K562 (cell line): ENCODE measurements at regions not wholly inside any gene's neighbourhood (a gene's known extent, or its start where the extent isn't known, plus 50 kb on each side); places are given as distances from the start of the nearest gene placed in this dataset.

ENCODE experiments used
- ATAC-seq: fragments of 200-7000 bp; cut with Tn5 transposase; 3 replicates; pipeline ENCODE4 v1.9.1; 2020; ENCODE audit warnings: moderate library complexity
- BruUV-seq: library from RNA; stranded (reverse); fragments of 400-500 nt; replicated peaks from 2 replicates; lab custom pipeline; 2021; lab: Mats Ljungman, UMichigan
- CTCF ChIA-PET: fragments of 300-600 bp; formaldehyde crosslinking; extraction: SDS; loops from one replicate; lab custom pipeline; 2021; ENCODE audit warnings: low intra/inter-chr PET ratio; lab: Yijun Ruan, JAX
- POLR2A ChIA-PET: fragments of 300-600, 350-650 bp; sonication (Branson Sonifier 250); formaldehyde crosslinking; extraction: SDS; loops from one replicate; lab custom pipeline; 2021; ENCODE audit warnings: antibody characterized with exemption, inconsistent platforms; lab: Yijun Ruan, JAX
- DNase-seq, 4 experiments: peaks; one replicate each; pipeline versions ENCODE4 v3.0.0 to v3.0.0-alpha.2; 2011 to 2018; ENCODE audit warnings: low spot score in 3 of 4, mixed read lengths in 3 of 4; ENCODE audit errors: extremely low read depth in 1 of 4
- FAIRE-seq: peaks from 2 replicates; lab custom pipeline; 2011; peaks lifted over from hg19 to GRCh38; lab: Jason Lieb, UNC
- H2AFZ ChIP-seq: 2 replicates; pipeline ENCODE4 v1.6.0; 2011; ENCODE audit warnings: low read depth, low read length, control low read depth, inconsistent platforms
- H3K27ac ChIP-seq: fragments of 200-600 bp; 3 replicates; pipeline ENCODE4 v1.8.0; 2011; ENCODE audit warnings: low read depth, mild to moderate bottlenecking, control low read depth, inconsistent platforms, low read length, moderate library complexity, mixed read lengths; ENCODE audit errors: extremely low read depth
- H3K27me3 ChIP-seq, 2 experiments: fragments of 300-600 bp in 1 of 2; 2 replicates in 1 of 2; 3 replicates in 1 of 2; pipeline versions ENCODE4 v1.6.0 to v1.8.0; 2011; ENCODE audit warnings: inconsistent platforms in 2 of 2, low read length in 2 of 2, mild to moderate bottlenecking in 1 of 2, mixed read lengths in 1 of 2, moderate library complexity in 1 of 2; ENCODE audit not compliant: control insufficient read depth in 2 of 2, insufficient read depth in 2 of 2
- H3K36me3 ChIP-seq: fragments of 300-600 bp; 3 replicates; pipeline ENCODE4 v1.8.0; 2011; ENCODE audit warnings: mild to moderate bottlenecking, low read length, inconsistent platforms; ENCODE audit not compliant: control insufficient read depth, insufficient read depth
- H3K4me1 ChIP-seq, 2 experiments: fragments of 200-600 bp in 1 of 2; replicated peaks in 1 of 2; 2 replicates in 1 of 2; 3 replicates in 1 of 2; pipeline versions ENCODE4 v1.5.1 to v1.8.0; 2011; ENCODE audit warnings: inconsistent platforms in 2 of 2, low read length in 2 of 2, mild to moderate bottlenecking in 1 of 2, mixed read lengths in 1 of 2, moderate library complexity in 1 of 2; ENCODE audit not compliant: control insufficient read depth in 2 of 2, insufficient read depth in 2 of 2
- H3K4me2 ChIP-seq: 2 replicates; pipeline ENCODE4 v1.6.1; 2011; ENCODE audit warnings: low read length, control low read depth, inconsistent platforms, mixed read lengths; ENCODE audit not compliant: insufficient read depth
- H3K4me3 ChIP-seq: fragments of 200-600 bp; sonication (generic), shearing (Covaris generic); 2 replicates; pipeline ENCODE4 v1.5.1; 2016; ENCODE audit warnings: control low read depth, inconsistent platforms
- H3K79me2 ChIP-seq: fragments of 200-600 bp; 3 replicates; pipeline ENCODE4 v1.8.0; 2011; ENCODE audit warnings: low read length, inconsistent platforms; ENCODE audit not compliant: control insufficient read depth, insufficient read depth
- H3K9ac ChIP-seq, 2 experiments: 2 replicates each; pipeline versions ENCODE4 v1.6.0 to v1.6.1; 2011; ENCODE audit warnings: low read depth in 2 of 2, low read length in 2 of 2, control low read depth in 1 of 2, inconsistent platforms in 1 of 2, mild to moderate bottlenecking in 1 of 2, mixed read lengths in 1 of 2; ENCODE audit not compliant: insufficient read depth in 1 of 2
- H3K9me1 ChIP-seq: one replicate; pipeline ENCODE4 v1.6.0; 2011; ENCODE audit warnings: inconsistent platforms, mild to moderate bottlenecking, low read length, moderate library complexity; ENCODE audit not compliant: control insufficient read depth, insufficient read depth
- H3K9me3 ChIP-seq: replicated peaks from 2 replicates; pipeline ENCODE4 v1.5.1; 2011; ENCODE audit warnings: low read depth, low read length, inconsistent platforms; ENCODE audit not compliant: control insufficient read depth, insufficient read depth
- H4K20me1 ChIP-seq: replicated peaks from 2 replicates; pipeline ENCODE4 v1.6.1; 2011; ENCODE audit warnings: low read length, inconsistent platforms, mixed read lengths; ENCODE audit not compliant: control insufficient read depth, insufficient read depth
- ESRRB ChIP-seq: fragments of 250-450 bp; sonication (Bioruptor Pico); IDR thresholded peaks from 2 replicates; pipeline ENCODE4 v1.5.0; 2020; ENCODE audit warnings: mild to moderate bottlenecking, moderate library complexity, borderline replicate concordance
- KAT2B ChIP-seq: IDR thresholded peaks from one replicate; pipeline ENCODE4 v1.6.1; 2012; ENCODE audit warnings: low read depth, mild to moderate bottlenecking, control low read depth, inconsistent platforms, low read length, moderate library complexity
- KHSRP ChIP-seq: fragments of 450-650 bp; IDR thresholded peaks from 2 replicates; pipeline ENCODE4 v1.6.1; 2017
- LCOR ChIP-seq: sonication (generic); formaldehyde crosslinking; IDR thresholded peaks from 2 replicates; pipeline ENCODE4 v1.8.0; 2022; ENCODE audit warnings: mild to moderate bottlenecking, missing genetic modification reagents
- MEF2D ChIP-seq: conservative IDR thresholded peaks from 2 replicates; pipeline ENCODE4 v1.6.1; 2016; ENCODE audit warnings: low read depth, missing genetic modification characterization, missing compliant biosample characterization
- NBN ChIP-seq: fragments of 450-650 bp; IDR thresholded peaks from 2 replicates; pipeline ENCODE4 v1.6.1; 2016; ENCODE audit warnings: low read depth, mild to moderate bottlenecking
- PHB ChIP-seq: fragments of 250-450 bp; sonication (Bioruptor Pico); IDR thresholded peaks from 2 replicates; pipeline ENCODE4 v1.5.0; 2021
- RAD51 ChIP-seq: fragments of 450-650 bp; IDR thresholded peaks from 2 replicates; pipeline ENCODE4 v1.7.1; 2016; ENCODE audit warnings: low read depth, mild to moderate bottlenecking, borderline replicate concordance
- SAP30 ChIP-seq: fragments of 200-600 bp; sonication (generic); IDR thresholded peaks from 2 replicates; pipeline ENCODE4 v1.6.1; 2012; ENCODE audit warnings: borderline replicate concordance, low read depth, mild to moderate bottlenecking, moderate library complexity, low read length, control low read depth, inconsistent platforms; ENCODE audit not compliant: insufficient read depth, poor library complexity, severe bottlenecking
- SMAD2 ChIP-seq: fragments of 150-350 bp; IDR thresholded peaks from 2 replicates; pipeline ENCODE4 v1.6.1; 2014; ENCODE audit warnings: low read depth, mild to moderate bottlenecking, low read length
- SRSF7 ChIP-seq: fragments of 200-400 bp; formaldehyde crosslinking; optimal IDR thresholded peaks from 2 replicates; pipeline ENCODE3; 2017; ENCODE audit warnings: mild to moderate bottlenecking, low read depth, low read length
- ZBTB1 ChIP-seq: sonication (generic); formaldehyde crosslinking; IDR thresholded peaks from 2 replicates; pipeline ENCODE4 v1.8.1; 2023; ENCODE audit warnings: missing genetic modification reagents, low read depth, mild to moderate bottlenecking, borderline replicate concordance
- ZNF197 ChIP-seq: fragments of 200-800 bp; sonication (Bioruptor generic); IDR thresholded peaks from 2 replicates; pipeline ENCODE4 v1.6.1; 2016; ENCODE audit warnings: low read depth, missing genetic modification characterization, missing compliant biosample characterization
- ZNF239 ChIP-seq: fragments of 250-450 bp; sonication (Bioruptor Pico); IDR thresholded peaks from 2 replicates; pipeline ENCODE4 v1.4.0; 2020; ENCODE audit warnings: mild to moderate bottlenecking
- ZNF696 ChIP-seq: fragments of 250-450 bp; sonication (Bioruptor Pico); conservative IDR thresholded peaks from 2 replicates; pipeline ENCODE4 v1.4.0; 2020; ENCODE audit warnings: mild to moderate bottlenecking, moderate library complexity
- in situ Hi-C: fragments of 300-500 bp; cut with MboI; formaldehyde crosslinking; loops from 4 replicates; pipeline ENCODE4 v1.15.0; 2018; ENCODE audit warnings: inconsistent platforms, mixed read lengths
- intact Hi-C: fragments of 100-400 bp; cut with micrococcal nuclease; formaldehyde crosslinking; loops from 2 replicates; pipeline ENCODE4 v1.14.2; 2022
- TF ChIP-seq, protein P1 (sequence below): fragments of 250-450 bp; sonication (Bioruptor Pico); IDR thresholded peaks from 2 replicates; pipeline ENCODE4 v1.8.0; 2022; ENCODE audit warnings: inconsistent platforms
- TF ChIP-seq, protein P2 (sequence below): fragments of 450-650 bp; IDR thresholded peaks from one replicate; pipeline ENCODE4 v1.6.1; 2018; ENCODE audit warnings: mild to moderate bottlenecking, moderate library complexity; ENCODE audit not compliant: partially characterized antibody
- TF ChIP-seq, protein P3 (sequence below): sonication (generic); formaldehyde crosslinking; IDR thresholded peaks from 2 replicates; pipeline ENCODE4 v1.8.0; 2022; ENCODE audit warnings: mild to moderate bottlenecking, missing genetic modification reagents
- TF ChIP-seq, protein P4 (sequence below): IDR thresholded peaks from 2 replicates; pipeline ENCODE4 v1.6.1; 2011; ENCODE audit not compliant: insufficient read length; ENCODE audit errors: extremely low read depth

DNA sequence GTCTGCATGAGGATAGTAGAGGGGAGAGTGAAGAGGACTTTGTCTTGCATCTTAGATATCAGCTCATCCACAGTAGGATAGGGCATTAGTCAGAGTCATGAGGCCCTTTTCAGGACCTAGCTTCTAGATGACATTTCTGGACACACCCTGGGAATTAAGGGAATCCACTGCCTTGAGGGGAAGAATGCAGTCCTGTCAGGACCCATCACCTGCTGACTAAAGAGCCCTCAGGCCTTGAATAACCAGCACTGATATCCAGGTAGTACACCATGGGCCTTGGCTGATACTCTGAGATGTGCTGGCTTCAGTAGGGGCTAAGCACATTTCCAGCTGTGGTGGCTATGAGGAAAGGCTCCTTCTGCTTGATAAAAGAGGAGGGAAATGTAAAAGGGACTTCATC lies 134.4 kb downstream of the EDA2R start:
- ChIA-PET POLR2A (no interaction called here), CTCF (no interaction called here)
- DNase-seq (no peak), ATAC-seq (no peak), FAIRE-seq (no peak)
- in situ Hi-C loops: no loop called here
- no peak overlapping the region for H3K27ac ChIP-seq
- no TSS peak for BruUV-seq
- no peaks in the 10 kb centered on the region for H4K20me1 ChIP-seq
- intact Hi-C loops: no loop called here
- H3K4me2 ChIP-seq: no peak overlapping the region
- H3K9me3 ChIP-seq: no peaks in the 10 kb centered on the region
- no peaks in the 10 kb centered on the region for H3K36me3 ChIP-seq
- no peak overlapping the region for H2AFZ ChIP-seq
- TF ChIP-seq, protein P1, sequence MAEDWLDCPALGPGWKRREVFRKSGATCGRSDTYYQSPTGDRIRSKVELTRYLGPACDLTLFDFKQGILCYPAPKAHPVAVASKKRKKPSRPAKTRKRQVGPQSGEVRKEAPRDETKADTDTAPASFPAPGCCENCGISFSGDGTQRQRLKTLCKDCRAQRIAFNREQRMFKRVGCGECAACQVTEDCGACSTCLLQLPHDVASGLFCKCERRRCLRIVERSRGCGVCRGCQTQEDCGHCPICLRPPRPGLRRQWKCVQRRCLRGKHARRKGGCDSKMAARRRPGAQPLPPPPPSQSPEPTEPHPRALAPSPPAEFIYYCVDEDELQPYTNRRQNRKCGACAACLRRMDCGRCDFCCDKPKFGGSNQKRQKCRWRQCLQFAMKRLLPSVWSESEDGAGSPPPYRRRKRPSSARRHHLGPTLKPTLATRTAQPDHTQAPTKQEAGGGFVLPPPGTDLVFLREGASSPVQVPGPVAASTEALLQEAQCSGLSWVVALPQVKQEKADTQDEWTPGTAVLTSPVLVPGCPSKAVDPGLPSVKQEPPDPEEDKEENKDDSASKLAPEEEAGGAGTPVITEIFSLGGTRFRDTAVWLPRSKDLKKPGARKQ (CRISPR knock-in tag): no peak
- TF ChIP-seq, protein P2, sequence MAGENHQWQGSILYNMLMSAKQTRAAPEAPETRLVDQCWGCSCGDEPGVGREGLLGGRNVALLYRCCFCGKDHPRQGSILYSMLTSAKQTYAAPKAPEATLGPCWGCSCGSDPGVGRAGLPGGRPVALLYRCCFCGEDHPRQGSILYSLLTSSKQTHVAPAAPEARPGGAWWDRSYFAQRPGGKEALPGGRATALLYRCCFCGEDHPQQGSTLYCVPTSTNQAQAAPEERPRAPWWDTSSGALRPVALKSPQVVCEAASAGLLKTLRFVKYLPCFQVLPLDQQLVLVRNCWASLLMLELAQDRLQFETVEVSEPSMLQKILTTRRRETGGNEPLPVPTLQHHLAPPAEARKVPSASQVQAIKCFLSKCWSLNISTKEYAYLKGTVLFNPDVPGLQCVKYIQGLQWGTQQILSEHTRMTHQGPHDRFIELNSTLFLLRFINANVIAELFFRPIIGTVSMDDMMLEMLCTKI: no peak
- TF ChIP-seq ZNF239 (CRISPR knock-in tag): no peak
- no peak for TF ChIP-seq SMAD2
- TF ChIP-seq ESRRB (CRISPR knock-in tag): no peak
- TF ChIP-seq RAD51: no peak
- TF ChIP-seq NBN: no peak
- no peak for TF ChIP-seq ZNF197 (CRISPR knock-in tag)
- TF ChIP-seq, protein P3, sequence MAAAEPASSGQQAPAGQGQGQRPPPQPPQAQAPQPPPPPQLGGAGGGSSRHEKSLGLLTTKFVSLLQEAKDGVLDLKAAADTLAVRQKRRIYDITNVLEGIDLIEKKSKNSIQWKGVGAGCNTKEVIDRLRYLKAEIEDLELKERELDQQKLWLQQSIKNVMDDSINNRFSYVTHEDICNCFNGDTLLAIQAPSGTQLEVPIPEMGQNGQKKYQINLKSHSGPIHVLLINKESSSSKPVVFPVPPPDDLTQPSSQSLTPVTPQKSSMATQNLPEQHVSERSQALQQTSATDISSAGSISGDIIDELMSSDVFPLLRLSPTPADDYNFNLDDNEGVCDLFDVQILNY (CRISPR knock-in tag): no peak
- no peak for TF ChIP-seq PHB (CRISPR knock-in tag)
- TF ChIP-seq ZNF696 (CRISPR knock-in tag): no peak
- TF ChIP-seq, protein P4, sequence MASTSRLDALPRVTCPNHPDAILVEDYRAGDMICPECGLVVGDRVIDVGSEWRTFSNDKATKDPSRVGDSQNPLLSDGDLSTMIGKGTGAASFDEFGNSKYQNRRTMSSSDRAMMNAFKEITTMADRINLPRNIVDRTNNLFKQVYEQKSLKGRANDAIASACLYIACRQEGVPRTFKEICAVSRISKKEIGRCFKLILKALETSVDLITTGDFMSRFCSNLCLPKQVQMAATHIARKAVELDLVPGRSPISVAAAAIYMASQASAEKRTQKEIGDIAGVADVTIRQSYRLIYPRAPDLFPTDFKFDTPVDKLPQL: no peak
- no peak for TF ChIP-seq KHSRP
- no peak for TF ChIP-seq MEF2D (tag)
- no peak for TF ChIP-seq SAP30
- no peak for TF ChIP-seq SRSF7
- TF ChIP-seq ZBTB1 (CRISPR knock-in tag): no peak
- no peak for TF ChIP-seq KAT2B
- no peak for TF ChIP-seq LCOR (CRISPR knock-in tag)
- no peak overlapping the region for H3K4me3 ChIP-seq
- no peaks in the 10 kb centered on the region for H3K27me3 ChIP-seq
- no peaks in the 10 kb centered on the region for H3K9me1 ChIP-seq
- H3K4me1 ChIP-seq: no peaks in the 10 kb centered on the region
- no peaks in the 10 kb centered on the region for H3K79me2 ChIP-seq
- H3K9ac ChIP-seq: no peak overlapping the region
